ENCODE measurements at regions not wholly inside any gene's neighbourhood (a gene's known extent, or its start where the extent isn't known, plus 50 kb on each side); places are given as distances from the start of the nearest gene placed in this dataset.

DNA sequence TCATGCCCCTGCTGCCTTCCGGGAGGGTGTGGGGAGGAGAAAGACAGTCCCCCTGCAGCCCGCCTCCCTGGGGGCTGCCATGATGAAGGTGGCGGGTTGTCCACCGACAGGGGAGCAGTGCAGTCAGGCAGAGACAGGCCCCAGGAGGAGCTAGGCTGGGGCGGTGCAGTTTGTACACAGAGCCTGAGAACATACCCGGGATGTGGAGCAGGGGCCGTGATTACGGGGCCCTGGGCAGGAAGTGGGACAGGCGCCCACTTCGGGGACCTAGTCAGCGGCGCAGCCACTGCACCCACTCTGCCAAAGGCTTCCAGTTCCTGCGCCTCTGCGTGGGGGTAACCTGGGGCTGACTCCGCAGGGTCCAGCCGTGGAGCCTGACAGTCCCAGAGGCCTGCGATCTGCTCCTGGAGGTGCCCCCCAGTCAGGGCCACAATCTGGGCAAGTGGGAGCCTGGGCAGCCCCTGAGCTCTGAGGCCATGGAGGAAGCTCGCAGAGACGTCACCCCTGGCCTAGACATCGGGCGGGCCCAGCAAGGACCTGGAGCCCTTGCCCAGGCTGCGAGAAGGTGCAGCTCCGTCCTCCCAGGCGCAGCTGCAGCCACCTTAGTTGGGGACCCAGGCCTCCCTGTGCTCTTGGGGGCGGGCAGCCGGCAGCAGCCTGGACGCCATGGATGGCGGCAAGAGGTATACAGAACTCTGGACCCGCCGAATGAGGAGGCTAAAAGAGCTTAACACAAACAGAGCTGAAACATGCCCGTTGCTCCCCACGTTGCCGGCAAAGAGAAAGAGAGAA, 1356.8 kb downstream of the XPNPEP1 start:
- H3K4me3 ChIP-seq, result no peak overlapping the region
- 86 to 91% methylated on average over 28 to 33 of the region's 33 CpGs for WGBS, 2 experiments (ENCODE audit: low coverage in 1 of 2, low lambda C conversion rate in 2 of 2, missing lambda C conversion rate in 2 of 2)
- no peak overlapping the region for H3K9ac ChIP-seq
- no peak overlapping the region for H2AFZ ChIP-seq
- no peaks in the 10 kb centered on the region for H4K20me1 ChIP-seq (ENCODE audit: insufficient read depth)
- no peaks in the 10 kb centered on the region for H3K36me3 ChIP-seq (ENCODE audit: low read depth)
- no peaks in the 10 kb centered on the region for H3K27me3 ChIP-seq (replicated peaks; ENCODE audit: insufficient read depth)
- in situ Hi-C loops (cut with MboI), result no loop called here
- no peak overlapping the region for H3K4me2 ChIP-seq (ENCODE audit: unreplicated experiment)
- H3K79me2 ChIP-seq (ENCODE audit: insufficient read depth), result no peaks in the 10 kb centered on the region
- TF ChIP-seq EZH2 (IDR thresholded peaks at IDR 0.05; ENCODE audit: insufficient read depth, poor library complexity, severe bottlenecking), result no peak
- TF ChIP-seq EZH2phosphoT487 (IDR thresholded peaks at IDR 0.05; ENCODE audit: insufficient read depth, low read depth), result no peak
- H3K9me2 ChIP-seq (ENCODE audit: insufficient read depth), result no peaks in the 10 kb centered on the region
- no peak overlapping the region for H3K27ac ChIP-seq
- no peak for DNase-seq
- H3K4me1 ChIP-seq (ENCODE audit: insufficient read depth), result peaks cover 10% of the 10 kb centered on the region
- no peaks in the 10 kb centered on the region for H3K9me3 ChIP-seq (ENCODE audit: low read depth)
- H3F3A ChIP-seq (ENCODE audit: insufficient read depth), result peaks cover 6% of the 10 kb centered on the region; the same call in 1 of the 2 replicates

DNA sequence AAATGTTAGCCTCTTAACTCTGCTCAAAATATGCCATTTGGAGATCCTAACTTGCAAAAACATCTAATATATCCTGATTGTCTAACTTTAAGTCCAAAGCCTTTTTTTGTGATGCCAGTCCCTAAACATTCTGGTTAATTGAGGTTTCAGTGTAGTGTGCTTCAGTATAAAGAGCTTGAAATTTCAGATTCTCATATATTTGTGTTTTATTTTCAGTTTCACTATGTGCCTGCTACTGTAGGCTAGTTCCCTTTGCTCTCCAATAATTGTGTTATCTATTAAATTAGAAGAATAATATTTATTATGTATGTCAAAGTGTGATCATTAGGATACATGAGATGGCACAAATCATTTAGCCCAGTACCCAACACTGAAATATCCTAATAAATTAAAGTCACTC, 1361.2 kb downstream of the XPNPEP1 start:
- no peaks in the 10 kb centered on the region for H3K9me2 ChIP-seq (ENCODE audit: insufficient read depth)
- peak overlapping the region; percentile 9; the same call in 1 of the 2 replicates for H3K4me3 ChIP-seq
- no peaks in the 10 kb centered on the region for H3K27me3 ChIP-seq (replicated peaks; ENCODE audit: insufficient read depth)
- no peak overlapping the region for H3K9ac ChIP-seq
- H4K20me1 ChIP-seq (ENCODE audit: insufficient read depth), result no peaks in the 10 kb centered on the region
- H3K4me1 ChIP-seq (ENCODE audit: insufficient read depth), result peaks cover 29% of the 10 kb centered on the region
- in situ Hi-C loops (cut with MboI), result no loop called here
- peak overlapping the region; percentile 78 for H3K4me2 ChIP-seq (ENCODE audit: unreplicated experiment)
- H3K79me2 ChIP-seq (ENCODE audit: insufficient read depth), result no peaks in the 10 kb centered on the region
- H3K36me3 ChIP-seq (ENCODE audit: low read depth), result no peaks in the 10 kb centered on the region
- no peaks in the 10 kb centered on the region for H3K9me3 ChIP-seq (ENCODE audit: low read depth)
- no peak for DNase-seq
- peaks cover 21% of the 10 kb centered on the region for H3F3A ChIP-seq (ENCODE audit: insufficient read depth)
- peak overlapping the region; percentile 61 for H2AFZ ChIP-seq
- TF ChIP-seq EZH2phosphoT487 (IDR thresholded peaks at IDR 0.05; ENCODE audit: insufficient read depth, low read depth) (no peak), EZH2 (IDR thresholded peaks at IDR 0.05; ENCODE audit: insufficient read depth, poor library complexity, severe bottlenecking) (no peak)
- H3K27ac ChIP-seq, result no peak overlapping the region

DNA sequence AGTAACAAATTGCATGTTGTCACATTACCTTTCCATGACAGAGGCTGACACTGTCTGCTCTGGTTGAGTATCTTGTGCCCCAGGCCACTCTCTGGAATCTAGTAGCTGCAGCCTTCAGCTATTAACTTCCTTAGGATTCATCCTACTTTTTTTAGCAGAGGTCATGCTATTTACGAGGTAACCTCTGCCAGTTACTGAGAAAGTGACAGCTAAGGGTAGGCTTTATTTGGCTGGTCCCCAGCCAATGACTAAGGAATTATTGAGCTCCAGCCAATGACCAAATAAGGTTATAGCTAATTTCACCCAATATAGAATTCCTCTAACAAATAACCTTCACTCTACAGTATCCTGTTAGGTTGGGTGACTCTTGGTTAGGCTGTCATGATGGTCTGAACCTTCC, 1361.7 kb downstream of the XPNPEP1 start:
- Histone ChIP-seq H3K27me3 (replicated peaks; ENCODE audit: insufficient read depth) (no peaks in the 10 kb centered on the region), H3K27ac (no peak overlapping the region), H3K79me2 (ENCODE audit: insufficient read depth) (no peaks in the 10 kb centered on the region), H3K4me2 (ENCODE audit: unreplicated experiment) (peak overlapping the region; percentile 78), H3K9ac (no peak overlapping the region), H3K4me3 (peak overlapping the region; percentile 9; the same call in 1 of the 2 replicates), H3K9me2 (ENCODE audit: insufficient read depth) (no peaks in the 10 kb centered on the region), H3K36me3 (ENCODE audit: low read depth) (no peaks in the 10 kb centered on the region), H2AFZ (peak overlapping the region; percentile 61), H3K9me3 (ENCODE audit: low read depth) (no peaks in the 10 kb centered on the region), H4K20me1 (ENCODE audit: insufficient read depth) (no peaks in the 10 kb centered on the region), H3F3A (ENCODE audit: insufficient read depth) (peaks cover 23% of the 10 kb centered on the region), H3K4me1 (ENCODE audit: insufficient read depth) (peaks cover 30% of the 10 kb centered on the region)
- DNase-seq, result peak; percentile 74
- in situ Hi-C loops (cut with MboI), result no loop called here
- TF ChIP-seq EZH2 (IDR thresholded peaks at IDR 0.05; ENCODE audit: insufficient read depth, poor library complexity, severe bottlenecking) (no peak), EZH2phosphoT487 (IDR thresholded peaks at IDR 0.05; ENCODE audit: insufficient read depth, low read depth) (no peak)
- WGBS, 2 experiments (ENCODE audit: low coverage in 1 of 2, low lambda C conversion rate in 2 of 2, missing lambda C conversion rate in 2 of 2), result 0 to 5% methylated on average over 1 of the region's 1 CpG

DNA sequence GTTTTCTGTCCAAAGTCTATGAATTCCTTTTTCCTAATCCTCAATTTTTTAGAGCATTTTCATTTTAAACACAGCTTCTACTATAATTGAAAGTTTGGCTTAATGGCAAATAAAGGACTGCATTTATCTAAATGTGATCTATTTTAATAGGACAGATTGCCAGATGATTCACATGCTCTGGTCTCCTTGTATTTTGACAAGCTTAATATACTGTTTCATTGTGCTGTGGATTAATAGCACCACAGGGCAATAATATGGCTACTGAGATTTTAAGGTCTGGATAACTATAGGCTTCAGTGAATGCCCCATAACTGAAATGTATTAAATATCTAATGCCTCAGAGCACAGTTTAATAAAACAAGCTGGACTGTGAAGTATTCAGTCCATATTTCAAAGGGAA, 1362.8 kb downstream of the XPNPEP1 start:
- Histone ChIP-seq H3K9me3 (ENCODE audit: low read depth) (no peaks in the 10 kb centered on the region), H3K4me1 (ENCODE audit: insufficient read depth) (peaks cover 39% of the 10 kb centered on the region), H3K4me3 (no peak overlapping the region), H3F3A (ENCODE audit: insufficient read depth) (peaks cover 31% of the 10 kb centered on the region), H3K36me3 (ENCODE audit: low read depth) (no peaks in the 10 kb centered on the region), H3K4me2 (ENCODE audit: unreplicated experiment) (peak overlapping the region; percentile 78), H3K27me3 (replicated peaks; ENCODE audit: insufficient read depth) (no peaks in the 10 kb centered on the region), H2AFZ (peak overlapping the region; percentile 41; the same call in 1 of the 2 replicates), H3K9me2 (ENCODE audit: insufficient read depth) (no peaks in the 10 kb centered on the region), H4K20me1 (ENCODE audit: insufficient read depth) (no peaks in the 10 kb centered on the region), H3K27ac (no peak overlapping the region), H3K79me2 (ENCODE audit: insufficient read depth) (no peaks in the 10 kb centered on the region), H3K9ac (no peak overlapping the region)
- in situ Hi-C loops (cut with MboI), result no loop called here
- DNase-seq, result peak; percentile 16
- TF ChIP-seq EZH2 (IDR thresholded peaks at IDR 0.05; ENCODE audit: insufficient read depth, poor library complexity, severe bottlenecking), result no peak
- no peak for TF ChIP-seq EZH2phosphoT487 (IDR thresholded peaks at IDR 0.05; ENCODE audit: insufficient read depth, low read depth)

All from GM23248 (cell line).